ENCODE measurements at regions not wholly inside any gene's neighbourhood (a gene's known extent, or its start where the extent isn't known, plus 50 kb on each side); places are given as distances from the start of the nearest gene placed in this dataset.

- TF ChIP-seq EP300 (IDR thresholded peaks at IDR 0.05) (no peak), POLR2AphosphoS5 (IDR thresholded peaks at IDR 0.05) (no peak), CTCF (IDR thresholded peaks at IDR 0.05) (no peak), POLR2A (IDR thresholded peaks at IDR 0.05) (no peak)
Observed at GRCh38 chr2:121972203-121972602, 216.8 kb downstream of the TSN start.
